K562 (cell line): ENCODE measurements at regions not wholly inside any gene's neighbourhood (a gene's known extent, or its start where the extent isn't known, plus 50 kb on each side); places are given as distances from the start of the nearest gene placed in this dataset.
"Not testable (repeated sequence)": the region's sequence is repeated elsewhere in the genome, so short reads cannot be mapped to it uniquely, and the experiment has no call there.

ENCODE experiments used
- ATAC-seq: fragments of 200-7000 bp; cut with Tn5 transposase; 3 replicates; pipeline ENCODE4 v1.9.1; 2020; ENCODE audit warnings: moderate library complexity
- BruUV-seq: library from RNA; stranded (reverse); fragments of 400-500 nt; replicated peaks from 2 replicates; lab custom pipeline; 2021; lab: Mats Ljungman, UMichigan
- CTCF ChIA-PET: fragments of 300-600 bp; formaldehyde crosslinking; extraction: SDS; loops from one replicate; lab custom pipeline; 2021; ENCODE audit warnings: low intra/inter-chr PET ratio; lab: Yijun Ruan, JAX
- POLR2A ChIA-PET: fragments of 300-600, 350-650 bp; sonication (Branson Sonifier 250); formaldehyde crosslinking; extraction: SDS; loops from one replicate; lab custom pipeline; 2021; ENCODE audit warnings: antibody characterized with exemption, inconsistent platforms; lab: Yijun Ruan, JAX
- DNase-seq, 4 experiments: peaks; one replicate each; pipeline versions ENCODE4 v3.0.0 to v3.0.0-alpha.2; 2011 to 2018; ENCODE audit warnings: low spot score in 3 of 4, mixed read lengths in 3 of 4; ENCODE audit errors: extremely low read depth in 1 of 4
- FAIRE-seq: peaks from 2 replicates; lab custom pipeline; 2011; peaks lifted over from hg19 to GRCh38; lab: Jason Lieb, UNC
- H2AFZ ChIP-seq: 2 replicates; pipeline ENCODE4 v1.6.0; 2011; ENCODE audit warnings: low read depth, low read length, control low read depth, inconsistent platforms
- H3K27ac ChIP-seq: fragments of 200-600 bp; 3 replicates; pipeline ENCODE4 v1.8.0; 2011; ENCODE audit warnings: low read depth, mild to moderate bottlenecking, control low read depth, inconsistent platforms, low read length, moderate library complexity, mixed read lengths; ENCODE audit errors: extremely low read depth
- H3K27me3 ChIP-seq, 2 experiments: fragments of 300-600 bp in 1 of 2; 2 replicates in 1 of 2; 3 replicates in 1 of 2; pipeline versions ENCODE4 v1.6.0 to v1.8.0; 2011; ENCODE audit warnings: inconsistent platforms in 2 of 2, low read length in 2 of 2, mild to moderate bottlenecking in 1 of 2, mixed read lengths in 1 of 2, moderate library complexity in 1 of 2; ENCODE audit not compliant: control insufficient read depth in 2 of 2, insufficient read depth in 2 of 2
- H3K36me3 ChIP-seq: fragments of 300-600 bp; 3 replicates; pipeline ENCODE4 v1.8.0; 2011; ENCODE audit warnings: mild to moderate bottlenecking, low read length, inconsistent platforms; ENCODE audit not compliant: control insufficient read depth, insufficient read depth
- H3K4me1 ChIP-seq, 2 experiments: fragments of 200-600 bp in 1 of 2; replicated peaks in 1 of 2; 2 replicates in 1 of 2; 3 replicates in 1 of 2; pipeline versions ENCODE4 v1.5.1 to v1.8.0; 2011; ENCODE audit warnings: inconsistent platforms in 2 of 2, low read length in 2 of 2, mild to moderate bottlenecking in 1 of 2, mixed read lengths in 1 of 2, moderate library complexity in 1 of 2; ENCODE audit not compliant: control insufficient read depth in 2 of 2, insufficient read depth in 2 of 2
- H3K4me2 ChIP-seq: 2 replicates; pipeline ENCODE4 v1.6.1; 2011; ENCODE audit warnings: low read length, control low read depth, inconsistent platforms, mixed read lengths; ENCODE audit not compliant: insufficient read depth
- H3K4me3 ChIP-seq: fragments of 200-600 bp; sonication (generic), shearing (Covaris generic); 2 replicates; pipeline ENCODE4 v1.5.1; 2016; ENCODE audit warnings: control low read depth, inconsistent platforms
- H3K79me2 ChIP-seq: fragments of 200-600 bp; 3 replicates; pipeline ENCODE4 v1.8.0; 2011; ENCODE audit warnings: low read length, inconsistent platforms; ENCODE audit not compliant: control insufficient read depth, insufficient read depth
- H3K9ac ChIP-seq, 2 experiments: 2 replicates each; pipeline versions ENCODE4 v1.6.0 to v1.6.1; 2011; ENCODE audit warnings: low read depth in 2 of 2, low read length in 2 of 2, control low read depth in 1 of 2, inconsistent platforms in 1 of 2, mild to moderate bottlenecking in 1 of 2, mixed read lengths in 1 of 2; ENCODE audit not compliant: insufficient read depth in 1 of 2
- H3K9me1 ChIP-seq: one replicate; pipeline ENCODE4 v1.6.0; 2011; ENCODE audit warnings: inconsistent platforms, mild to moderate bottlenecking, low read length, moderate library complexity; ENCODE audit not compliant: control insufficient read depth, insufficient read depth
- H3K9me3 ChIP-seq: replicated peaks from 2 replicates; pipeline ENCODE4 v1.5.1; 2011; ENCODE audit warnings: low read depth, low read length, inconsistent platforms; ENCODE audit not compliant: control insufficient read depth, insufficient read depth
- H4K20me1 ChIP-seq: replicated peaks from 2 replicates; pipeline ENCODE4 v1.6.1; 2011; ENCODE audit warnings: low read length, inconsistent platforms, mixed read lengths; ENCODE audit not compliant: control insufficient read depth, insufficient read depth
- CTBP1 ChIP-seq: fragments of 450-650 bp; IDR thresholded peaks from 2 replicates; pipeline ENCODE4 v1.6.1; 2016; ENCODE audit warnings: borderline replicate concordance
- E2F3 ChIP-seq: fragments of 250-450 bp; sonication (Bioruptor Pico); IDR thresholded peaks from 2 replicates; pipeline ENCODE4 v1.4.0; 2020; ENCODE audit warnings: mild to moderate bottlenecking
- FOXA1 ChIP-seq: fragments of 450-650 bp; IDR thresholded peaks from 2 replicates; pipeline ENCODE4 v1.6.1; 2016; ENCODE audit warnings: mild to moderate bottlenecking, borderline replicate concordance
- NR0B1 ChIP-seq: fragments of 450-650 bp; IDR thresholded peaks from one replicate; pipeline ENCODE4 v1.6.1; 2018; ENCODE audit warnings: mild to moderate bottlenecking, moderate library complexity; ENCODE audit not compliant: partially characterized antibody
- RBM17 ChIP-seq: fragments of 200-400 bp; formaldehyde crosslinking; IDR thresholded peaks from 2 replicates; pipeline ENCODE4 v1.6.1; 2017; ENCODE audit warnings: low read depth, mild to moderate bottlenecking, low read length, borderline replicate concordance
- SRSF3 ChIP-seq: fragments of 200-400 bp; formaldehyde crosslinking; IDR thresholded peaks from 2 replicates; pipeline ENCODE4 v1.6.1; 2016; ENCODE audit warnings: mild to moderate bottlenecking, low read length, moderate library complexity; ENCODE audit not compliant: insufficient read depth
- ZNF507 ChIP-seq: conservative IDR thresholded peaks from 2 replicates; pipeline ENCODE4 v1.6.1; 2017; ENCODE audit warnings: missing genetic modification characterization, missing compliant biosample characterization
- WGBS: fragments of 100-300 bp; shearing (Covaris generic); methylation state at CpG from one replicate; pipeline ENCODE4 v1.1.6; 2016; ENCODE audit warnings: low coverage, mixed read lengths; ENCODE audit not compliant: insufficient coverage; ENCODE audit errors: missing lambda C conversion rate; 5-methylcytosine and 5-hydroxymethylcytosine counted together
- in situ Hi-C: fragments of 300-500 bp; cut with MboI; formaldehyde crosslinking; loops from 4 replicates; pipeline ENCODE4 v1.15.0; 2018; ENCODE audit warnings: inconsistent platforms, mixed read lengths
- intact Hi-C: fragments of 100-400 bp; cut with micrococcal nuclease; formaldehyde crosslinking; loops from 2 replicates; pipeline ENCODE4 v1.14.2; 2022

GRCh38 chr6:48951917-48952316, 511.1 kb downstream of the MMUT start:
- no peak overlapping the region for H3K4me2 ChIP-seq
- H3K9me1 ChIP-seq: no peaks in the 10 kb centered on the region
- DNase-seq (no peak), ATAC-seq (no peak), FAIRE-seq (no peak)
- no peaks in the 10 kb centered on the region for H3K36me3 ChIP-seq
- no peaks in the 10 kb centered on the region for H3K4me1 ChIP-seq
- H3K27ac ChIP-seq: no peak overlapping the region
- intact Hi-C loops (no loop called here), in situ Hi-C loops (no loop called here)
- ChIA-PET POLR2A (no interaction called here), CTCF (no interaction called here)
- no peaks in the 10 kb centered on the region for H4K20me1 ChIP-seq
- H3K9me3 ChIP-seq: no peaks in the 10 kb centered on the region; the same call in 1 of the 2 replicates
- no TSS peak for BruUV-seq
- H3K27me3 ChIP-seq: no peaks in the 10 kb centered on the region
- no peak for TF ChIP-seq CTBP1
- TF ChIP-seq FOXA1: no peak
- no peak for TF ChIP-seq NR0B1
- TF ChIP-seq SRSF3: no peak
- no peak for TF ChIP-seq RBM17
- TF ChIP-seq E2F3 (CRISPR knock-in tag): no peak
- TF ChIP-seq ZNF507 (tag): no peak
- no peak overlapping the region for H3K4me3 ChIP-seq
- 0% methylated on average over 2 of the region's 2 CpGs for WGBS
- no peak overlapping the region for H2AFZ ChIP-seq
- no peaks in the 10 kb centered on the region for H3K79me2 ChIP-seq
- no peak overlapping the region for H3K9ac ChIP-seq

- H3K27ac ChIP-seq, FAIRE-seq, H3K27me3 ChIP-seq, H3K79me2 ChIP-seq, H3K36me3 ChIP-seq, H3K4me1 ChIP-seq, H3K9me1 ChIP-seq, H4K20me1 ChIP-seq, POLR2A ChIA-PET, intact Hi-C loops, H3K9ac ChIP-seq, H2AFZ ChIP-seq, H3K4me3 ChIP-seq, DNase-seq, BruUV-seq, ATAC-seq, H3K4me2 ChIP-seq, in situ Hi-C loops, CTCF ChIA-PET, H3K9me3 ChIP-seq: not testable (repeated sequence)
- WGBS: 0% methylated on average over 3 of the region's 4 CpGs
Measured at GRCh38 chr6:48944276-48944675, 518.8 kb downstream of the MMUT start.
